HG02981 (cell line): ENCODE measurements at regions not wholly inside any gene's neighbourhood (a gene's known extent, or its start where the extent isn't known, plus 50 kb on each side); places are given as distances from the start of the nearest gene placed in this dataset.
A peak's percentile ranks its signal among the peaks of the same experiment; 100 is the strongest.

Experiments used
- ATAC-seq: cut with Tn5 transposase; IDR thresholded peaks from one replicate; pipeline ENCODE4 v1.9.1; 2021; ENCODE audit warnings: mild to moderate bottlenecking, moderate library complexity; ENCODE audit not compliant: unreplicated experiment

DNA sequence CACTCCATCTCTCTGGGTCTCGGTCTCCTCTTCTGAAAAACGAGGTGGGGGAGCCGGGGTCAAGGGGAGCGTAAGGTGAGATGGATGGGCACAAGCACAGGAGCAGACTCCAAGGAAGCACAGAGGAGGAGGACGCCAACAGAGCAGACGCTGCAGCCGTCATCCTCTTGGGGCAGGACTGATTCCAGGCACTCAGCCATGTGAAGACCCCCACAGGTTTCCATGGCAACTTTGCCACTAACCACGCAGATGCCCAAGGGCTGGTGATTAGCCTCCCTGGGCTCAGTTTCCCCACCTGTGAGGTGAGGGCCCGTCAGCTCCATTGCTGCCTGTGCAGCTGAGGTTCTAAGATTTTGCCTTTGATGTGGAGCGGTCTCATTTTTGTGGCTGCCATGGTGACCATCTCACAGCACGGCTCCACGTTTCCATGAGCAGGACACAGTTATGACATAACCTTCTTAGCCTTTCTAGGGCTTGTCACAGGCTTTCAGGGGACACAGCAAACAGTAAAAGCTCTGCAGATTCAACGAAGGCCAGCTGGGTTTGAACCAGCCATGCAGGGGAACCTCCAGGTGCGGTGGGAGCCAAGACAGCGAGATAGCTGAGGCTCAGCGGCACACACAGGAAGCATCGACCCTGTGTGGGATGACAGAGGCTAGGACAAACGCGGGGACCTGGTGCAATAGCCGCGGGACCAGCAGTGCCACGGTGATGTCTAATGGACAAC is 170.3 kb downstream of the NUP210 start:
- no peak for ATAC-seq

GRCh38 chr3:13248640-13249039 is 171.5 kb downstream of the NUP210 start:
- ATAC-seq: no peak

- ATAC-seq: no peak
These were observed 172.4 kb upstream of the IQSEC1 start for GRCh38 chr3:13245615-13245978.

GRCh38 chr3:13243586-13243985 is 170.4 kb upstream of the IQSEC1 start:
- no peak for ATAC-seq

DNA sequence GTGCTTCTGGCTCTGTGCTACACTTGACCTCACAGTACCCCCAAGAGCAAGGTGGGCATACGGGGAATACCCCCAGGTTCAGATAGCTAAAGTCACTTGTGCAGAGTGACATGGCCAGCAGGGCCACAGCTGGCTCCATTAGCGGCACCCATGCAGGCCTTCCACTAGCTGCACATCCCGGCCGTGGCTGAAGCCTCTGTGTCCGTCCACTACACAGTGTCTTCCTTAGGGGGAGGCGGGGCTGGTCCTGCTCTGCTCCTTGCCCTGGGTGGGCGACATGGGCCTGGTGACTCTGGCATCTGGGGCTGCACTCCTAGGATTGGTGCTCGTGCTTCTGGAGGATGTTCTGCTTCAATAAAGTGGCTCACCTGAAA is 169.1 kb upstream of the IQSEC1 start:
- no peak for ATAC-seq

GRCh38 chr3:13241621-13242363 is 168.6 kb upstream of the IQSEC1 start:
- no peak for ATAC-seq

GRCh38 chr3:13240928-13241618 is 167.8 kb upstream of the IQSEC1 start:
- no peak for ATAC-seq

- ATAC-seq: no peak
These were observed 166.2 kb upstream of the IQSEC1 start for GRCh38 chr3:13239467-13239760.

DNA sequence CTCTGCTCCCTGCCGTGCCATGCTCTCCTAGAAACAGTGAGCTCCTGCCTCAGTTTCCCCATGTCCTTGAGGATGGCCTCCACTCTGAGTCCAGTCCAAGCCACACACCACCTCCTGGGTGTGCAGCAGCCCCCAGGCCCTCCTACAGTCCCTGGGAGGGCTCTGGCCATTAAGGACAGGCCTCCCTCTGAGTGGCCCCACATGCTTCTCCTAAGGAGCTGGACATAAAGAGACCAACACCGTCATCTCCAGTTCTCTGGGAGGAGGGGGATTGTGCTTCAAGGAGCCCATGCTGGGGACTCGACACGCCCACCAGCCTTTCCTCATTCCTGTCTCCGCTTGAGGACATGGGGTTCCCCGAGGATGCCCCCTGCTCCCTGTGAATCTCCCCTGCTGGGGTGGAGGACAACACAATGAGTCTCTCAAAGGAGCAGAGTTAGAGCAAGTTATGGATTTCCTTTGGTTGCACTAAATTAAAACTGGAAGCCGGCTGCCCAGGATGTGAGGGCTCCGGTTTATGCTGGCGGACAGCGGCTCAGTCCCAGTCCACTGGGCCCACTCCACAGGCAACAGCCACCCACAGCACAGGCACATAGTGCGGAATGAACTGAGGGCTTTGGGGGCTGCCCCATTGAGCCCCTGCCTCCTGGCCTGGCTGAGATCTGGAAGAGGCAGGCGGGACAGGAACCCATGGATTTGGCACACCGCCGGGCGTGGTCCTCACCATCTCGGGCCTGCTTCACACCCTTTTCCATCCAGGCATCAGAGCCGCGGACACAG is 165.6 kb upstream of the IQSEC1 start:
- ATAC-seq: no peak

- no peak for ATAC-seq
These were observed 164.7 kb upstream of the IQSEC1 start for GRCh38 chr3:13237776-13238490.

DNA sequence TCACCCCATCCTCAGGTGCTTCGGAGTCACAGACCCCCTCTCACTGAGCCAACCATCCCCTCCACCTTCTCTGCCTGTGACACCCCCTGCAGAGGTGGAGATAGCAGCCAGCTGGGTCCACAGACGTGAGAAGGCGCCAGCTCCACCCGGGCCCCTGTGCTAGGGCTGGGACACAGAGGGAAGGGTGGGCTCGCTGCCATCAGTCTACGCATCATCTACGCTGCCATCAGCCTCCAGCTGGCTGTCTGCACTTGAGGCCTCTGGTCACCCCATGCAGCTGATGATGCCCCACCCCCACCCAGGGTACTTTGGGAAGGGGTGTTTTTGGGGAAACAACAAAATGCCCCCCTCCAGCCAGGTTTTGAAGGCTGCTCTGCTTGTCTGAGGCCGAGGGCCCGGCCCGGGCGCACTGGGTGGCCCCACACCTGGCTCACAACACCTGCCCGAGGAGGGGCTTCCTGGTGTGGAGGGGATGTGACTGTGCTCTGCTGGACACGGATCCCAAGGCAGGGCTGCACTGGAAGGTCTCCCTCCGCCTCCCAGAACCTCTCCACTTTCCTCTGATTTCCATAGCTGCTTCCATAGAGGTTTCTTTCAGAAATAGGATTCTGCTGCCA is 163.4 kb upstream of the IQSEC1 start:
- ATAC-seq: no peak

GRCh38 chr3:13235897-13236296 is 162.7 kb upstream of the IQSEC1 start:
- no peak for ATAC-seq

DNA sequence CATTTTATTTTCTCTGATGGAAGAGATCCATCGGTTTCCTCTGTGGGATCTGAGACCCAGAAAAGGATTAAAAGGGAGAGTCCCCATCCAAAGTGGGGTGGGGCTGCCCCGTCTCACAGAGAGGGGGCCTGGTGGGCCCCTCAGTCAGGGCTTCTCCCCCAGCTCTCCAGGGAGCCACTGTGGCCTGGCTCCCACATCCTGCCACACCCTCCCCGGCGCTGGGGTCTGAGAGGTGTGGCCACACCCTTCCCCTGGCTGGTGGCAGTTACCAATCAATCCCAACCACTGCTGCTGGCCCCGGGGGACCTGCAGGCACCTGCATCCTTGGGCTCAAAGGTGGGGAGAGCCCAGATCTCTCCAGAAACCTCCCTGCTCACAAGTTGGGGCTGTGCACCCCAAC is 161.8 kb upstream of the IQSEC1 start:
- ATAC-seq: peak; percentile 52

- no peak for ATAC-seq
These were observed 161.4 kb upstream of the IQSEC1 start for GRCh38 chr3:13234666-13235065.

DNA sequence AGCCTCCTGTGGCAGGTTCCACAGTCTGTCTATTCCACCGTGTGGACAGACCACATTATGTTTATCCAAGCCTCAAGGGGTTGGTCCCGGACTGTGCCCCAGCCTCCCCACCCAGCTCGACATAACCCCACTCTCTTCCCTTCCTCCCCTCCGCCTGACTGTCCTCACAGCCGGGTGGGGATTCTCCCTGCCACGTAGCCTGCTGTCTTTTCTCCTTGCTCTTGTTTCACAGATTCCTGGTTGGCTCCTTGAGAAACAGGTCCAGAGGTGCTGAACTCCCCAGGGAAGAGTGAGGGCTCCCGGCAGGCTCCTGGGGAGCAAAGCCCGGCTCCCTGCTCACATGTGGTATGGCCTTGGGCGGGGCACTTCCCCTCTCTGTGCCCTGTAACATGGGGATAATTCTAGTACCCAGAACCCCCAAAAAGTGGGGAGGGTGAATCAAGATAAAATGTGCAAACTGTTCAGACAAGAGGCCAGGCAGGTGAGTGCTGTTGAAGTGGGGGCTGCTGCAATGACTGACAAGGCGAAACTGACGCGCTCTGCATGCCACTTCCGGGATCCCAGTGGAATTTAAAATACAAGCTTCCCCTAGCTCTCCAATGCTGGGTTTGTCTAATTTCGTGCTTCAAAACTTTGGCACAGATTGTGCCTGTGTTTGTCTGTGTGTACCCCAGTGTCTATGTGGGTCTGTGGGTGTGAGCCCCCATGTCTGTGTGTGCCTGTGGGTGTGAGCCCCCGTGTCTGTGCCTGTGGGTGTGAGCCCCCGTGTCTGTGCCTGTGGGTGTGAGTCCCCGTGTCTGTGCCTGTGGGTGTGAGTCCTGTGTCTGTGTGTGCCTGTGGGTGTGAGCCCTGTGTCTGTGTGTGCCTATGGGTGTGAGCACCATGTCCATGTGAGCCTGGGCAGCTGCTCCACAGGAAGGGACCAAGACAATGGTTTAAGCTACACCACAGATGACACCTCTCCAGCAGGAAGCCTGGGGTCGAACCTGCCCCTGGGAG is 160.6 kb upstream of the IQSEC1 start:
- no peak for ATAC-seq

DNA sequence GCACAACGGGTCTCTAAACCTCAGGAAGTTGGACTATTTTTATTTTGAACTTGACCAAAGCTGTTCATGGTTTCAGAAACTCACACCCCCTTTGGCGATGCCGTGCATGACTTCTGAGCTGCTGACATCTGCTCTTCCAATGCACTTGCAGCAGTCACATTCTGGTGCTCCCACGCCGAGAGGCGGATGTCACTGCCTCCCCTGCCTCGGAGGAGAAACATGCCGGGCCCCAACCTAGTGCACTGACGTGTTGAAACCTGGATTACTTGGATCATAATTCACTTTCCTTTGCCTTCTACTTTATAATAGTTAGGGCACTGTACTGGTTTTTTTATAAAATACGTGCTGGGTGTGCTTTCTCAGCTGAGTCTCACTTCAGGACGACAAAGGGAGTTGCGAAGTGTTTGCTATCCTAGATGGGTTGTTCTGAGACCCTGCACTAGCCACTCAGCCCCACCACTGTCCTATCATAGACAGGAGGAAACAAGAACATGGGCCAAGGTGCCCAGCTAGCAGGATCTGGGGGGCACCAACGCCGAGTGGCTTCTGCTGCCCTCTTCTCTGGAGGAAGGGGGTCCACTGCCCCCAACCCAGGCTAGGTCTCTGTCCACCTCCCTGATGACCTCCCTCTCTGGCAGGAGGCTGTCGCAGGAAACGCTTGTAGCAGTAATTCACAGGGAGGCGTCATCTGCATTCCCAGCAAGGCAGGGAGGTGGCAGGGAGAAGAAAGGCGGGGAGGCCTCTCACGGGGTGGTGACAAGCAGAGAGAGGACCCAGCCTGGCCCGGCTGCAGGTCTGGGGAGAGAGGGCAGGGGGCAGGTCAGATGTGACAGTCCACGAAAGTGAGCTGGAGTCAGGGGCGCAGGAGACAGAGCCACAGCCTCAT is 158.8 kb upstream of the IQSEC1 start:
- no peak for ATAC-seq

- peak; percentile 59 for ATAC-seq
These were observed 156.2 kb upstream of the IQSEC1 start for GRCh38 chr3:13229273-13229949.

GRCh38 chr3:13228584-13228983 is 155.4 kb upstream of the IQSEC1 start:
- no peak for ATAC-seq
